ENCODE measurements at regions not wholly inside any gene's neighbourhood (a gene's known extent, or its start where the extent isn't known, plus 50 kb on each side); places are given as distances from the start of the nearest gene placed in this dataset.

- intact Hi-C loops (cut with DNase I; ENCODE audit: low total_unique reads) = no loop called here
- Histone ChIP-seq H3K27ac (no peak overlapping the region), H3K4me3 (no peak overlapping the region), H3K36me3 (no peaks in the 10 kb centered on the region), H3K27me3 (no peaks in the 10 kb centered on the region), H3K4me1 (no peaks in the 10 kb centered on the region), H3K9me3 (no peaks in the 10 kb centered on the region)
- TF ChIP-seq CTCF (IDR thresholded peaks at IDR 0.05) (no peak), POLR2A (IDR thresholded peaks at IDR 0.05) (no peak)
- no peak for DNase-seq
These were observed 206.3 kb upstream of the GHR start for GRCh38 chr5:42216904-42217303.

- TF ChIP-seq CTCF (IDR thresholded peaks at IDR 0.05) = no peak
- no peak for TF ChIP-seq POLR2A (IDR thresholded peaks at IDR 0.05)
- H3K9me3 ChIP-seq = no peaks in the 10 kb centered on the region
- no peak for DNase-seq
- H3K27ac ChIP-seq = no peak overlapping the region
- no peaks in the 10 kb centered on the region for H3K27me3 ChIP-seq
- no peak overlapping the region for H3K4me3 ChIP-seq
- H3K36me3 ChIP-seq = no peaks in the 10 kb centered on the region
- intact Hi-C loops (cut with DNase I; ENCODE audit: low total_unique reads) = no loop called here
- H3K4me1 ChIP-seq = no peaks in the 10 kb centered on the region
These were observed 205.4 kb upstream of the GHR start for GRCh38 chr5:42217791-42218190.

- DNase-seq = no peak
- Histone ChIP-seq H3K4me1 (no peaks in the 10 kb centered on the region), H3K9me3 (no peaks in the 10 kb centered on the region), H3K27ac (no peak overlapping the region), H3K27me3 (no peaks in the 10 kb centered on the region), H3K36me3 (no peaks in the 10 kb centered on the region), H3K4me3 (no peak overlapping the region)
- intact Hi-C loops (cut with DNase I; ENCODE audit: low total_unique reads) = no loop called here
- TF ChIP-seq CTCF (IDR thresholded peaks at IDR 0.05) (no peak), POLR2A (IDR thresholded peaks at IDR 0.05) (no peak)
These were observed 198.2 kb upstream of the GHR start for GRCh38 chr5:42225009-42225408.

GRCh38 chr5:42228279-42228678, 195.0 kb upstream of the GHR start:
- DNase-seq = no peak
- no peaks in the 10 kb centered on the region for H3K36me3 ChIP-seq
- no peak for TF ChIP-seq POLR2A (IDR thresholded peaks at IDR 0.05)
- no peak overlapping the region for H3K4me3 ChIP-seq
- intact Hi-C loops (cut with DNase I; ENCODE audit: low total_unique reads) = no loop called here
- H3K27ac ChIP-seq = no peak overlapping the region
- H3K4me1 ChIP-seq = no peaks in the 10 kb centered on the region
- no peaks in the 10 kb centered on the region for H3K9me3 ChIP-seq
- no peaks in the 10 kb centered on the region for H3K27me3 ChIP-seq

- DNase-seq = no peak
These were observed 192.4 kb upstream of the GHR start for GRCh38 chr5:42230839-42231238.

More at GRCh38 chr5:42230839-42231238, 192.4 kb upstream of the GHR start:
- H3K9me3 ChIP-seq = no peaks in the 10 kb centered on the region
- H3K4me3 ChIP-seq = no peak overlapping the region
- TF ChIP-seq CTCF (IDR thresholded peaks at IDR 0.05) (no peak), POLR2A (IDR thresholded peaks at IDR 0.05) (no peak)
- H3K36me3 ChIP-seq = no peaks in the 10 kb centered on the region
- no peaks in the 10 kb centered on the region for H3K27me3 ChIP-seq
- H3K27ac ChIP-seq = no peak overlapping the region
- intact Hi-C loops (cut with DNase I; ENCODE audit: low total_unique reads) = no loop called here
- H3K4me1 ChIP-seq = no peaks in the 10 kb centered on the region

All from uterus (tissue), 3 donors.